Adrenal gland (tissue), 5 donors: ENCODE measurements at regions not wholly inside any gene's neighbourhood (a gene's known extent, or its start where the extent isn't known, plus 50 kb on each side); places are given as distances from the start of the nearest gene placed in this dataset.

Experiments used
- POLR2A ChIP-seq, 2 donors: fragments of 450-650 bp; IDR thresholded peaks; one replicate each; pipeline ENCODE4 v1.6.1; 2017; ENCODE audit warnings: antibody characterized with exemption in 2 of 2, mild to moderate bottlenecking in 2 of 2, moderate library complexity in 1 of 2
- TF ChIP-seq, protein P1 (sequence below), 6 experiments: fragments of 450-650 bp in 4 of 6; fragments of 200-600 bp in 2 of 6; sonication (generic) in 1 of 6; IDR thresholded peaks; 1 replicate in 5 of 6; 2 replicates in 1 of 6; pipeline versions ENCODE4 v1.5.1 to v1.8.0; 2016 to 2021; ENCODE audit warnings: antibody characterized with exemption in 6 of 6, mild to moderate bottlenecking in 2 of 6, moderate library complexity in 1 of 6
- donor health status: DM: no; HTN: no; CAD: no.

DNA sequence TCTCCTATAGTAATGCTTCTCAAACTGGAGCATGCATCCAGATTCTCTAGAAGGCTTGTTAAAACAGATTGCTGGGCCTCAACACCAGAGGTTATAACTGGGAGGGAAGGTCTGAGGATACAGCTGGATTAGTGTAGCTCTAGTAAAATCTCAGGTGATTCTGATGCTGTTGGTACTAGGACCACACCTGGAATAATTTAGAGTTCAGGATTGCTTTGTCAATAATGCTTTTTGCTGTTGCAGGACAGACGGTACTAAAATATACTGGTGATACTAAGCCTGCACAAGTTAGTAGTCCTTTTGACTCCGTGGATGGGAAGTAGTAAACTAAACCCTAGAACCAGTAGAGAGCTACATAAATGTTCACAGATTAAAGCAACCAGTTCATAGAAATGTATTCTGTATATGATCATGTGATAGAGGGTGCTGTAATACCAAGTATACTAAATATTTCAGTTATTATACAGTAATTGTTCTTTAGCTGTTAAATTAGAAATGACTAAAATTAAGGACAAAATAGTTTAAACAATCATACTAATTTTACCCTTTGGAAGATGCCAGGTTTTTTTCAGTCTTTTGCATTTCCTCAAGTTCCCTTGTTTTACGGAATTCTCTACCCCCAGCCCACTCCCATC is 258.2 kb upstream of the STARD13 start:
- TF ChIP-seq, protein P1, sequence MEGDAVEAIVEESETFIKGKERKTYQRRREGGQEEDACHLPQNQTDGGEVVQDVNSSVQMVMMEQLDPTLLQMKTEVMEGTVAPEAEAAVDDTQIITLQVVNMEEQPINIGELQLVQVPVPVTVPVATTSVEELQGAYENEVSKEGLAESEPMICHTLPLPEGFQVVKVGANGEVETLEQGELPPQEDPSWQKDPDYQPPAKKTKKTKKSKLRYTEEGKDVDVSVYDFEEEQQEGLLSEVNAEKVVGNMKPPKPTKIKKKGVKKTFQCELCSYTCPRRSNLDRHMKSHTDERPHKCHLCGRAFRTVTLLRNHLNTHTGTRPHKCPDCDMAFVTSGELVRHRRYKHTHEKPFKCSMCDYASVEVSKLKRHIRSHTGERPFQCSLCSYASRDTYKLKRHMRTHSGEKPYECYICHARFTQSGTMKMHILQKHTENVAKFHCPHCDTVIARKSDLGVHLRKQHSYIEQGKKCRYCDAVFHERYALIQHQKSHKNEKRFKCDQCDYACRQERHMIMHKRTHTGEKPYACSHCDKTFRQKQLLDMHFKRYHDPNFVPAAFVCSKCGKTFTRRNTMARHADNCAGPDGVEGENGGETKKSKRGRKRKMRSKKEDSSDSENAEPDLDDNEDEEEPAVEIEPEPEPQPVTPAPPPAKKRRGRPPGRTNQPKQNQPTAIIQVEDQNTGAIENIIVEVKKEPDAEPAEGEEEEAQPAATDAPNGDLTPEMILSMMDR (IDR thresholded peaks at IDR 0.05): no peak
- no peak for TF ChIP-seq POLR2A (IDR thresholded peaks at IDR 0.05)
